ENCODE measurements at regions not wholly inside any gene's neighbourhood (a gene's known extent, or its start where the extent isn't known, plus 50 kb on each side); places are given as distances from the start of the nearest gene placed in this dataset.
A peak's percentile ranks its signal among the peaks of the same experiment; 100 is the strongest.

- peaks cover 5% of the 10 kb centered on the region for H3K4me1 Mint-ChIP-seq
- ATAC-seq (ENCODE audit: low read depth) (no peak), DNase-seq (no peak)
- H3K36me3 Mint-ChIP-seq = no peaks in the 10 kb centered on the region
- H3K27ac Mint-ChIP-seq = no peak overlapping the region
- H3K27me3 Mint-ChIP-seq = peaks cover 10% of the 10 kb centered on the region
- no peak overlapping the region for H3K4me3 Mint-ChIP-seq
- H3K9me3 Mint-ChIP-seq = no peaks in the 10 kb centered on the region
- POLR2A ChIA-PET = no interaction called here
Observed at GRCh38 chr13:30135868-30136267, 171.5 kb downstream of the KATNAL1 start.

- H3K36me3 Mint-ChIP-seq = no peaks in the 10 kb centered on the region
- peaks cover 10% of the 10 kb centered on the region for H3K27me3 Mint-ChIP-seq
- H3K4me3 Mint-ChIP-seq = no peak overlapping the region
- no peaks in the 10 kb centered on the region for H3K9me3 Mint-ChIP-seq
- no peak for ATAC-seq (ENCODE audit: low read depth)
- H3K27ac Mint-ChIP-seq = no peak overlapping the region
- peaks cover 4% of the 10 kb centered on the region for H3K4me1 Mint-ChIP-seq
- POLR2A ChIA-PET = no interaction called here
- no peak for DNase-seq
Observed at GRCh38 chr13:30135351-30135750, 172.0 kb downstream of the KATNAL1 start.

GRCh38 chr13:30134578-30134977, 172.8 kb downstream of the KATNAL1 start:
- Mint-ChIP-seq H3K27me3 (peaks cover 10% of the 10 kb centered on the region), H3K9me3 (no peaks in the 10 kb centered on the region), H3K36me3 (no peaks in the 10 kb centered on the region), H3K27ac (no peak overlapping the region), H3K4me1 (peaks cover 4% of the 10 kb centered on the region), H3K4me3 (no peak overlapping the region)
- no peak for ATAC-seq (ENCODE audit: low read depth)
- DNase-seq = no peak
- POLR2A ChIA-PET = no interaction called here

- DNase-seq (no peak), ATAC-seq (ENCODE audit: low read depth) (no peak)
- POLR2A ChIA-PET = no interaction called here
- no peak overlapping the region for H3K27ac Mint-ChIP-seq
- peaks cover 4% of the 10 kb centered on the region for H3K4me1 Mint-ChIP-seq
- H3K4me3 Mint-ChIP-seq = no peak overlapping the region
- H3K27me3 Mint-ChIP-seq = peaks cover 10% of the 10 kb centered on the region
- H3K36me3 Mint-ChIP-seq = no peaks in the 10 kb centered on the region
- H3K9me3 Mint-ChIP-seq = no peaks in the 10 kb centered on the region
Observed at GRCh38 chr13:30133996-30134395, 173.4 kb downstream of the KATNAL1 start.

GRCh38 chr13:30133554-30133912, 173.8 kb downstream of the KATNAL1 start:
- POLR2A ChIA-PET = interaction anchor here (2.5 kb wide), 1 partner anchor 14 kb away, joined by 7 read pairs; no protein-coding TSS in a partner anchor

GRCh38 chr13:30132623-30133553, 174.5 kb downstream of the KATNAL1 start:
- peak; percentile 100 for ATAC-seq (ENCODE audit: low read depth)
- Mint-ChIP-seq H3K4me3 (peak overlapping the region; percentile 42), H3K9me3 (no peaks in the 10 kb centered on the region), H3K27me3 (peaks cover 10% of the 10 kb centered on the region), H3K4me1 (peaks cover 7% of the 10 kb centered on the region), H3K36me3 (no peaks in the 10 kb centered on the region), H3K27ac (peak overlapping the region; percentile 86)
- POLR2A ChIA-PET = interaction anchor here (0.6 to 2.5 kb wide), 7 partner anchors 11 to 448 kb away, joined by 3 to 11 read pairs (median 4); partner anchors contain the start of gene HMGB1
- DNase-seq = peak; percentile 98

More at GRCh38 chr13:30133554-30133912, 173.8 kb downstream of the KATNAL1 start:
- Mint-ChIP-seq H3K27me3 (peaks cover 10% of the 10 kb centered on the region), H3K4me3 (no peak overlapping the region), H3K27ac (no peak overlapping the region), H3K4me1 (peaks cover 7% of the 10 kb centered on the region), H3K9me3 (no peaks in the 10 kb centered on the region), H3K36me3 (no peaks in the 10 kb centered on the region)
- DNase-seq (no peak), ATAC-seq (ENCODE audit: low read depth) (no peak)

GRCh38 chr13:30129411-30129810, 177.9 kb downstream of the KATNAL1 start:
- Mint-ChIP-seq H3K9me3 (no peaks in the 10 kb centered on the region), H3K27me3 (peaks cover 10% of the 10 kb centered on the region), H3K4me1 (peaks cover 7% of the 10 kb centered on the region), H3K4me3 (no peak overlapping the region), H3K36me3 (no peaks in the 10 kb centered on the region), H3K27ac (no peak overlapping the region)
- no peak for ATAC-seq (ENCODE audit: low read depth)
- no peak for DNase-seq
- POLR2A ChIA-PET = interaction anchor here (0.7 kb wide), 1 partner anchor 177 kb away, joined by 3 read pairs; no protein-coding TSS in a partner anchor

GRCh38 chr13:30128591-30128990, 178.8 kb downstream of the KATNAL1 start:
- DNase-seq = no peak
- no peak for ATAC-seq (ENCODE audit: low read depth)
- peaks cover 7% of the 10 kb centered on the region for H3K4me1 Mint-ChIP-seq
- POLR2A ChIA-PET = no interaction called here
- no peaks in the 10 kb centered on the region for H3K36me3 Mint-ChIP-seq
- no peak overlapping the region for H3K27ac Mint-ChIP-seq
- peaks cover 10% of the 10 kb centered on the region for H3K27me3 Mint-ChIP-seq
- no peaks in the 10 kb centered on the region for H3K9me3 Mint-ChIP-seq
- no peak overlapping the region for H3K4me3 Mint-ChIP-seq

- DNase-seq (no peak), ATAC-seq (ENCODE audit: low read depth) (no peak)
- peaks cover 7% of the 10 kb centered on the region for H3K4me1 Mint-ChIP-seq
- H3K27ac Mint-ChIP-seq = no peak overlapping the region
- no peaks in the 10 kb centered on the region for H3K36me3 Mint-ChIP-seq
- POLR2A ChIA-PET = no interaction called here
- H3K9me3 Mint-ChIP-seq = no peaks in the 10 kb centered on the region
- H3K4me3 Mint-ChIP-seq = no peak overlapping the region
- H3K27me3 Mint-ChIP-seq = peaks cover 10% of the 10 kb centered on the region
Observed at GRCh38 chr13:30128095-30128494, 179.3 kb downstream of the KATNAL1 start.

- Mint-ChIP-seq H3K4me3 (no peak overlapping the region), H3K36me3 (no peaks in the 10 kb centered on the region), H3K27me3 (peaks cover 10% of the 10 kb centered on the region), H3K9me3 (no peaks in the 10 kb centered on the region), H3K27ac (no peak overlapping the region), H3K4me1 (peaks cover 9% of the 10 kb centered on the region)
- POLR2A ChIA-PET = no interaction called here
- ATAC-seq (ENCODE audit: low read depth) (no peak), DNase-seq (no peak)
Observed at GRCh38 chr13:30126903-30127428, 180.4 kb downstream of the KATNAL1 start.

- ATAC-seq (ENCODE audit: low read depth) (no peak), DNase-seq (no peak)
- H3K4me1 Mint-ChIP-seq = peaks cover 18% of the 10 kb centered on the region
- H3K4me3 Mint-ChIP-seq = no peak overlapping the region
- H3K27me3 Mint-ChIP-seq = peaks cover 4% of the 10 kb centered on the region
- no peaks in the 10 kb centered on the region for H3K9me3 Mint-ChIP-seq
- POLR2A ChIA-PET = no interaction called here
- H3K27ac Mint-ChIP-seq = no peak overlapping the region
- H3K36me3 Mint-ChIP-seq = no peaks in the 10 kb centered on the region
Observed at GRCh38 chr13:30125422-30126073, 181.8 kb downstream of the KATNAL1 start.

GRCh38 chr13:30124131-30124768, 183.1 kb downstream of the KATNAL1 start:
- H3K36me3 Mint-ChIP-seq = no peaks in the 10 kb centered on the region
- no peak overlapping the region for H3K4me3 Mint-ChIP-seq
- peaks cover 30% of the 10 kb centered on the region for H3K4me1 Mint-ChIP-seq
- H3K9me3 Mint-ChIP-seq = no peaks in the 10 kb centered on the region
- DNase-seq = no peak
- no peak overlapping the region for H3K27ac Mint-ChIP-seq
- peaks cover 4% of the 10 kb centered on the region for H3K27me3 Mint-ChIP-seq
- ATAC-seq (ENCODE audit: low read depth) = no peak
- POLR2A ChIA-PET = interaction anchor here (1.1 kb wide), 1 partner anchor 183 kb away, joined by 4 read pairs; the partner anchor contains the start of gene KATNAL1

- POLR2A ChIA-PET = interaction anchor here (1.1 kb wide), 1 partner anchor 183 kb away, joined by 4 read pairs; the partner anchor contains the start of gene KATNAL1
- Mint-ChIP-seq H3K4me3 (no peak overlapping the region), H3K27ac (no peak overlapping the region), H3K27me3 (peaks cover 4% of the 10 kb centered on the region), H3K36me3 (no peaks in the 10 kb centered on the region), H3K9me3 (no peaks in the 10 kb centered on the region), H3K4me1 (peaks cover 30% of the 10 kb centered on the region)
- DNase-seq = no peak
- ATAC-seq (ENCODE audit: low read depth) = no peak
Observed at GRCh38 chr13:30123575-30123974, 183.8 kb downstream of the KATNAL1 start.
